ENCODE measurements at regions not wholly inside any gene's neighbourhood (a gene's known extent, or its start where the extent isn't known, plus 50 kb on each side); places are given as distances from the start of the nearest gene placed in this dataset.

DNA sequence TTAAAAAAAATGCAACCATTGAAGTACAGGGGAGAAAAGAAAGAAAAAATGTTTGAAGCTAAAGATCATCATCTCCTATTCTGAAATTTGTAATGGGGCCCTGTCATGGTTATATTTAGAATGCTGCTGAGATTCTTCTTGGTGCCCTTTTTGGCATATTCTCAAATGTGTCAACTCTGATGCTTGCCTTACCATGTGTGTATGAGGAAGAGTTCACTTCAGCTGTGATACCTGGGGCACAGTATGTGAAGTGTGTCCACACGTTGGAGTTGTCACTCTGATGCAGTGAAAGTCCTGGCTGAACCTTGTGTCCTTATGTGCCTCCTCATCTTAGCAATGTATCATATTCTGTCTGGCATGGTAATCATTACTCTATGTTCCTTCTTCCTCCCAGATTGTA, 377.9 kb downstream of the RAPGEF2 start:
- Histone ChIP-seq H3K36me3 (no peaks in the 10 kb centered on the region), H3K4me1 (peaks cover 0 to 6% (median 0%) of the 10 kb centered on the region in 9 donors), H3K9me3 (no peaks in the 10 kb centered on the region), H3K27me3 (peaks cover 0 to 4% (median 0%) of the 10 kb centered on the region in 7 donors), H3K27ac (no peak overlapping the region), H3K4me3 (no peak overlapping the region)
- DNase-seq (no peak), ATAC-seq (peak in 7 of 8 donors; percentile 43 to 86 (median 74))
- TF ChIP-seq, protein P1, sequence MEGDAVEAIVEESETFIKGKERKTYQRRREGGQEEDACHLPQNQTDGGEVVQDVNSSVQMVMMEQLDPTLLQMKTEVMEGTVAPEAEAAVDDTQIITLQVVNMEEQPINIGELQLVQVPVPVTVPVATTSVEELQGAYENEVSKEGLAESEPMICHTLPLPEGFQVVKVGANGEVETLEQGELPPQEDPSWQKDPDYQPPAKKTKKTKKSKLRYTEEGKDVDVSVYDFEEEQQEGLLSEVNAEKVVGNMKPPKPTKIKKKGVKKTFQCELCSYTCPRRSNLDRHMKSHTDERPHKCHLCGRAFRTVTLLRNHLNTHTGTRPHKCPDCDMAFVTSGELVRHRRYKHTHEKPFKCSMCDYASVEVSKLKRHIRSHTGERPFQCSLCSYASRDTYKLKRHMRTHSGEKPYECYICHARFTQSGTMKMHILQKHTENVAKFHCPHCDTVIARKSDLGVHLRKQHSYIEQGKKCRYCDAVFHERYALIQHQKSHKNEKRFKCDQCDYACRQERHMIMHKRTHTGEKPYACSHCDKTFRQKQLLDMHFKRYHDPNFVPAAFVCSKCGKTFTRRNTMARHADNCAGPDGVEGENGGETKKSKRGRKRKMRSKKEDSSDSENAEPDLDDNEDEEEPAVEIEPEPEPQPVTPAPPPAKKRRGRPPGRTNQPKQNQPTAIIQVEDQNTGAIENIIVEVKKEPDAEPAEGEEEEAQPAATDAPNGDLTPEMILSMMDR (IDR thresholded peaks at IDR 0.05), result no peak
- 0 to 53% methylated on average over 1 of the region's 1 CpG for WGBS, 2 donors
- intact Hi-C loops (cut with DNase I), result no loop called here

DNA sequence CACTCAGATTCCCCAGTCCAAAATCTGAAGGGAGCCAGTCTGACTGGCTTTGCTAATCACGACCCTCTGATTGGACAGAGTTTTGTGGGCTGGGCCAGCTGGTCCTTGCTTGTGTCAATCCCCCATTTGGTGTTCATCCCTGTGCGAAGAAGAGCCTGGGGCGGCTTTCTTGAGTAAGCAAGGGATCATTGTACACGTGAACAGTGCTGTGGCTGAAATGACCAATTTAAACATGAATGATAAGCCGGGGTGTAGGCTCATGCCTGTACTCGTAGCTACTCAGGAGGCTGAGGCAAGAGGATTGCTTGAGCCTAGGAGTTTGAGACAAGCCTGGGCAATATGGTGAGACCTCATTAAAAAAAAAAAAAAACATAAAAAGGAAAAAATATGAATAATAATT, 379.1 kb downstream of the RAPGEF2 start:
- H3K27me3 ChIP-seq, result peaks cover 0 to 13% (median 8%) of the 10 kb centered on the region in 7 donors
- TF ChIP-seq, protein P1 (IDR thresholded peaks at IDR 0.05), result no peak
- no peak overlapping the region for H3K27ac ChIP-seq
- no peaks in the 10 kb centered on the region for H3K36me3 ChIP-seq
- DNase-seq, result no peak
- no peak for ATAC-seq
- 81 to 88% methylated on average over 6 of the region's 6 CpGs for WGBS, 2 donors
- intact Hi-C loops (cut with DNase I), result no loop called here
- peaks cover 0 to 6% (median 0%) of the 10 kb centered on the region in 9 donors for H3K4me1 ChIP-seq
- H3K9me3 ChIP-seq, result no peaks in the 10 kb centered on the region
- H3K4me3 ChIP-seq, result no peak overlapping the region

DNA sequence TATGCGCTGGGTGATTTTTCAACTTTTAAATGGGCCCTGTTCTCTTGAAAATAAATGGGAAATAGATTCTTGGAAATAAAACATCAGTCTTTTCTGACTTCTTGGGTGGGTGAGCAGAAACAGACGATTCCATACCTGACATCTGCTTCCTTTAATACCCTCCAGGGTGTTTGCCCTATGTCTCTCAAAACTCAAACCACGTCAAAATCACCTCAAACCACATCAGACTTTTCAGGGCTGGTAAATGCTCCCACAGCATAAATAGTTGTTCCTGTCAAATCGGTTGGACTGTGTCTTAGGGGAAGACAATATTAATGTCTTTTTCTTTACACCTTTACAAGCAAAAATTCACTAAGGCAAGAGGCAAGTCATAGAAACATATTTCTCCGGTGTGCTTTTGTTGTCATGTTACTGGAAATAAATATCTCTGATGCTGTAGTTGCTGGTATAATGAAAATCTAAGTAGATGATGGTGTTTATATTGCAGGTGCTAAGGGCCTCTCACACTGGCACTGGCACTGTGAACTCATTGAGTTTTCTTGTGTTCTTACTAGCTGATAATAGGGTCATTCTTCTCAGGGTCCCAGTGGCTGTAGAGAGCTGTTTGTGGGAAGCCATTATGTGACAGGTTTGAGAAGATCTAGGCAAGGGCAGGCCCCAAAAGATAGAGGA, 380.4 kb downstream of the RAPGEF2 start:
- peaks cover 0 to 12% (median 2%) of the 10 kb centered on the region in 9 donors for H3K4me1 ChIP-seq
- TF ChIP-seq, protein P1 (IDR thresholded peaks at IDR 0.05), result no peak
- no peak for ATAC-seq
- intact Hi-C loops (cut with DNase I), result no loop called here
- H3K4me3 ChIP-seq, result no peak overlapping the region
- no peak overlapping the region for H3K27ac ChIP-seq
- WGBS, 2 donors, result 82 to 84% methylated on average over 5 of the region's 5 CpGs
- DNase-seq, result no peak
- H3K36me3 ChIP-seq, result no peaks in the 10 kb centered on the region
- H3K27me3 ChIP-seq, result peaks cover 0 to 23% (median 8%) of the 10 kb centered on the region in 7 donors
- no peaks in the 10 kb centered on the region for H3K9me3 ChIP-seq

DNA sequence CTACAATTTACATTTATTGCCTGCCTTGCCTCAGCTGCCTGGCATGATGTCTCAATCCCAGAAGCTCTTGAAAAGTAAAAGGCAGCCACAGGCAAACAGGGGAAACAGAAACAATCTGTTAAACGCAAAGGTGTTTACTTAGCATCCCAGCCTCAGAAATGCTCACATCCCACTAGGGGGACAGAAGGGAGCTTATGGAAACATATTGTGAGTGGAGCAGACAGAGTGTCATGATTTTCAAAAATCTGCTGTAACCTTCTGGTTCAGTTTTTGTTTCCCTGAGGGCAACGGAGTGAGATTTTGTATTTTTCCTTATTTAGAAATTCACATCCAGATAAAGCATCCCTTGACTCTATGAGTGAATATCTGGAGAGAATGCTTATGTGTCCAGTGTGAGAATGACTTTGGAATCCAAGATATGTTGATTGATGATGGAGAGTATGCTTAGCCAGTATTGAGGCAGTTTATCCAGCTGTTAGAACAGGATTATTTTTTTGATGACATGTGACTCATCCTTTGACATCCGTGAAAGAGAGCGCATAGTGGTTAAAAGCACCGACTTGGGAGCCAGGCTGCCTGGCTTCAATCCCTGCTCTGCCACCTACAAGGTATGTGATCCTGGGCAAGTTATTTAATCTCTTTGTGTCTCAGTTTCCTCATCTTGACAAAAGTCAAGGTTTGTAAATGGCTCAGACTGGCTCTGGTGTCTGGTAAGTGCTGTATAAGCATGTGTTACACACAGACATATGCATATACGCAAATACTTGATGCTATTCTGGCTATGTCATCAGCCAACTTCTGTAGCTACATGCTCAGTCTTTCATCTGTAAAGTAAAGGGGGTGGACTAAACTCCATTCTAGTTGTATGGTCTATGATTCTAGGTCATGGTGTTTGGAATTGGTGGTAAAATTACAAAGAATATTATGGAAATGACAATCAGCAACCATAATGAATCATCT, 381.2 kb downstream of the RAPGEF2 start:
- 62 to 67% methylated on average over 6 of the region's 6 CpGs for WGBS, 2 donors
- no peaks in the 10 kb centered on the region for H3K36me3 ChIP-seq
- peaks cover 0 to 12% (median 2%) of the 10 kb centered on the region in 9 donors for H3K4me1 ChIP-seq
- ATAC-seq (no peak), DNase-seq (no peak)
- H3K9me3 ChIP-seq, result no peaks in the 10 kb centered on the region
- no peak overlapping the region for H3K4me3 ChIP-seq
- intact Hi-C loops (cut with DNase I), result no loop called here
- H3K27me3 ChIP-seq, result peaks cover 0 to 31% (median 10%) of the 10 kb centered on the region in 7 donors
- TF ChIP-seq, protein P1 (IDR thresholded peaks at IDR 0.05), result no peak
- no peak overlapping the region for H3K27ac ChIP-seq
